CD4-positive, alpha-beta T cell (primary cell): ENCODE measurements at regions not wholly inside any gene's neighbourhood (a gene's known extent, or its start where the extent isn't known, plus 50 kb on each side); places are given as distances from the start of the nearest gene placed in this dataset.

Source experiments
- ATAC-seq: fragments of 200-7000 bp; cut with Tn5 transposase; one replicate; pipeline ENCODE4 v1.10.0; 2022; ENCODE audit warnings: mild to moderate bottlenecking; ENCODE audit not compliant: poor library complexity
- CTCF ChIA-PET: fragments of 350-600 bp; sonication (Branson Sonifier 250); formaldehyde crosslinking; loops from one replicate; lab custom pipeline; 2021; ENCODE audit warnings: antibody characterized with exemption, inconsistent platforms; lab: Charles Lee
- POLR2A ChIA-PET: fragments of 350-600 bp; sonication (Branson Sonifier 250); formaldehyde crosslinking; loops from one replicate; lab custom pipeline; 2021; ENCODE audit warnings: antibody characterized with exemption, inconsistent platforms; lab: Charles Lee
- DNase-seq, 14 experiments: peaks; one replicate each; pipeline ENCODE4 v3.0.0-alpha.2; 2013 to 2020; ENCODE audit warnings: mixed read lengths in 2 of 14
- H3K27ac ChIP-seq, 2 donors: one replicate each; pipeline versions ENCODE4 v1.5.1 to v1.7.0; 2013; ENCODE audit warnings: low read length in 2 of 2, low read depth in 1 of 2, mild to moderate bottlenecking in 1 of 2
- H3K27me3 ChIP-seq, 2 experiments: 1 replicate in 1 of 2; 2 replicates in 1 of 2; pipeline versions ENCODE4 v1.6.1 to v1.7.0; 2013; ENCODE audit warnings: low read length in 2 of 2, control low read depth in 1 of 2, mild to moderate bottlenecking in 1 of 2, moderate library complexity in 1 of 2; ENCODE audit not compliant: insufficient read depth in 2 of 2, control insufficient read depth in 1 of 2
- H3K36me3 ChIP-seq: one replicate; pipeline ENCODE4 v1.6.1; 2013; ENCODE audit warnings: low read length, control low read depth; ENCODE audit not compliant: insufficient read depth
- H3K4me1 ChIP-seq: one replicate; pipeline ENCODE4 v1.6.1; 2013; ENCODE audit warnings: low read length, control low read depth; ENCODE audit not compliant: insufficient read depth
- H3K4me3 ChIP-seq: one replicate; pipeline ENCODE4 v1.5.1; 2013; ENCODE audit warnings: mild to moderate bottlenecking, low read length, moderate library complexity
- H3K9me3 ChIP-seq, 2 experiments: 1 replicate in 1 of 2; 2 replicates in 1 of 2; pipeline versions ENCODE4 v1.6.1 to v1.7.0; 2013; ENCODE audit warnings: low read length in 2 of 2, mild to moderate bottlenecking in 2 of 2, control low read depth in 1 of 2, moderate library complexity in 1 of 2; ENCODE audit not compliant: control insufficient read depth in 1 of 2, insufficient read depth in 1 of 2
- H3K27ac Mint-ChIP-seq: one replicate; pipeline ENCODE4 v1.8.0; 2020; ENCODE audit warnings: mixed read lengths
- H3K27me3 Mint-ChIP-seq: one replicate; pipeline ENCODE4 v1.8.0; 2021; ENCODE audit warnings: mixed read lengths
- H3K36me3 Mint-ChIP-seq: one replicate; pipeline ENCODE4 v1.8.0; 2021; ENCODE audit warnings: low read depth, mixed read lengths
- H3K4me1 Mint-ChIP-seq: one replicate; pipeline ENCODE4 v1.8.0; 2021; ENCODE audit warnings: low read depth, mixed read lengths
- H3K4me3 Mint-ChIP-seq: one replicate; pipeline ENCODE4 v1.8.0; 2020; ENCODE audit warnings: mild to moderate bottlenecking, mixed read lengths
- H3K9me3 Mint-ChIP-seq: one replicate; pipeline ENCODE4 v1.8.0; 2020; ENCODE audit warnings: mixed read lengths
- intact Hi-C, 2 experiments: fragments of 100-400 bp; cut with DNase I in 1 of 2; cut with micrococcal nuclease in 1 of 2; formaldehyde crosslinking; loops; one replicate each; pipeline versions ENCODE4 v1.15.1 to v1.9.0; 2023 to 2025; cut with DNase I, micrococcal nuclease
- TF ChIP-seq, protein P1 (sequence below): fragments of 200-600 bp; IDR thresholded peaks from one replicate; pipeline ENCODE4 v1.8.0; 2022; ENCODE audit warnings: antibody characterized with exemption, mild to moderate bottlenecking

DNA sequence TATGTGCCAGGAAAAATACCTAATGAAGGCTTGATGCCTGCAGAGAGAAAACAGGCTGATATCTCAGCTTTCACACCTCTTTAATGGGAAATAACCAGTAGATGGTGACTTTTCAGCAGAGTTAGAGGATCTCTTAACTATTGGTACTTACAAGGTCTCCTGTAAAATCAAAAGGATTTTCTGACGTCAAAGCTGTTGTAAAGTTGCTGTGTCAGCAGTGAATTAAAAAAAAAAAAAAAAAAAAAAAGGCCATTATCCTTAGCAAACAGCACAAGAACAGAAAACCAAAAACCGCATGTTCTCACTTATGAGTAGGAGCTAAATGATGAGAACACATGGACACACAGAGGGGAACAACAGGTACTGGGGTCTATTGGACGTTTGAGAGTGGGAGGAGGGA lies 349.1 kb downstream of the AMY1C start:
- intact Hi-C loops = loop anchor here in 1 of 2 experiments (5.0 kb wide), 1 partner anchor 98 kb away; no protein-coding TSS in a partner anchor
- ATAC-seq = no peak

DNA sequence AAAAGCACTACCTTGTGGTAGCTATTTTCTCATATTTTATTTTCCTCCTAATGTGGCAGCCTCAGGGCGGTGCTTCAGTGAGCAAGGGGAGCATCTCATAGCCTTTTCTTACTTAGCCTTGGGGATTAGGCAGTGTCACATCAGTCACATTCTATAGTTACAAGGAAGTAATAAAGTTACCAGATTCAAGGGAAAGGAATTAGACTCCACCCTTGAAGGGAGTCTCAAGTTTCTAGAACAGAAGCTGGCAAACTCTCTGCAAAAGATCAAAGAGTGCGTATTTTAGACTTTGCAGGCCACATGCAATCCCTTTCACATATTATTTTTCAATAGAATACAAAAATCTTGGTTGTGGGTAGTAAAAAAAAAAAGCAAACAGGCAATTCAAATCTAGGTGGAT lies 350.4 kb downstream of the AMY1C start:
- Histone ChIP-seq H3K36me3 (no peaks in the 10 kb centered on the region), H3K4me1 (no peaks in the 10 kb centered on the region), H3K4me3 (no peak overlapping the region), H3K27me3 (no peaks in the 10 kb centered on the region), H3K27ac (no peak overlapping the region), H3K9me3 (peaks cover 0 to 5% of the 10 kb centered on the region in 2 experiments)
- TF ChIP-seq, protein P1, sequence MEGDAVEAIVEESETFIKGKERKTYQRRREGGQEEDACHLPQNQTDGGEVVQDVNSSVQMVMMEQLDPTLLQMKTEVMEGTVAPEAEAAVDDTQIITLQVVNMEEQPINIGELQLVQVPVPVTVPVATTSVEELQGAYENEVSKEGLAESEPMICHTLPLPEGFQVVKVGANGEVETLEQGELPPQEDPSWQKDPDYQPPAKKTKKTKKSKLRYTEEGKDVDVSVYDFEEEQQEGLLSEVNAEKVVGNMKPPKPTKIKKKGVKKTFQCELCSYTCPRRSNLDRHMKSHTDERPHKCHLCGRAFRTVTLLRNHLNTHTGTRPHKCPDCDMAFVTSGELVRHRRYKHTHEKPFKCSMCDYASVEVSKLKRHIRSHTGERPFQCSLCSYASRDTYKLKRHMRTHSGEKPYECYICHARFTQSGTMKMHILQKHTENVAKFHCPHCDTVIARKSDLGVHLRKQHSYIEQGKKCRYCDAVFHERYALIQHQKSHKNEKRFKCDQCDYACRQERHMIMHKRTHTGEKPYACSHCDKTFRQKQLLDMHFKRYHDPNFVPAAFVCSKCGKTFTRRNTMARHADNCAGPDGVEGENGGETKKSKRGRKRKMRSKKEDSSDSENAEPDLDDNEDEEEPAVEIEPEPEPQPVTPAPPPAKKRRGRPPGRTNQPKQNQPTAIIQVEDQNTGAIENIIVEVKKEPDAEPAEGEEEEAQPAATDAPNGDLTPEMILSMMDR = no peak
- H3K4me1 Mint-ChIP-seq = no peaks in the 10 kb centered on the region
- H3K36me3 Mint-ChIP-seq = no peaks in the 10 kb centered on the region
- ATAC-seq (no peak), DNase-seq (no peak)
- intact Hi-C loops = no loop called here
- no peaks in the 10 kb centered on the region for H3K9me3 Mint-ChIP-seq
- no peak overlapping the region for H3K27ac Mint-ChIP-seq
- no peak overlapping the region for H3K4me3 Mint-ChIP-seq
- ChIA-PET CTCF (no interaction called here), POLR2A (no interaction called here)
- no peaks in the 10 kb centered on the region for H3K27me3 Mint-ChIP-seq

More for the DNA sequence above, 349.1 kb downstream of the AMY1C start:
- Histone ChIP-seq H3K36me3 (no peaks in the 10 kb centered on the region), H3K4me1 (no peaks in the 10 kb centered on the region), H3K4me3 (no peak overlapping the region), H3K27ac (no peak overlapping the region), H3K9me3 (peaks cover 0 to 5% of the 10 kb centered on the region in 2 experiments), H3K27me3 (no peaks in the 10 kb centered on the region)
- no peak for DNase-seq
- no peaks in the 10 kb centered on the region for H3K27me3 Mint-ChIP-seq
- ChIA-PET POLR2A (no interaction called here), CTCF (no interaction called here)
- no peak overlapping the region for H3K27ac Mint-ChIP-seq
- no peaks in the 10 kb centered on the region for H3K9me3 Mint-ChIP-seq
- TF ChIP-seq, protein P1 = no peak
- no peaks in the 10 kb centered on the region for H3K36me3 Mint-ChIP-seq
- no peak overlapping the region for H3K4me3 Mint-ChIP-seq
- no peaks in the 10 kb centered on the region for H3K4me1 Mint-ChIP-seq

DNA sequence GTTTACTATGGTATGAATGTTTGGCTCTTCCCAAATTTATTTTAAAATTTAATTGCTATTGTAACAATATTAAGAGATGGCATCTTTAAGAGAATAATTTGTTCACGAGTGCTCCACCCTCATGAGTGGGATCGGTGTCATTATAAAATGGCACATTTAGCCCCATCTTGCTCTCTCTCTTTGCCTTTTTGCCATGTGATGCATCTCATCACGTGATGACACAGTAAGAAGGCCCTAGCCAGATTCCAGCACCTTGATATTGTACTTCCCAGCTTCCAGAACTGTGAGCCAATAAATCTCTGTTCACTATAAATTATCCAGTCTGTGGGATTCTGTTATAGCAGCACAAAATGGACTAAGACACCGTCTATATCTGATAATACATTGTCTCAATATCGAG lies 355.8 kb downstream of the AMY1C start:
- no peak for ATAC-seq
- intact Hi-C loops = no loop called here
- no peak overlapping the region for H3K4me3 ChIP-seq
- no peak overlapping the region for H3K27ac ChIP-seq
- no peaks in the 10 kb centered on the region for H3K27me3 ChIP-seq
- no peak overlapping the region for H3K4me3 Mint-ChIP-seq
- H3K9me3 Mint-ChIP-seq = peaks cover 3% of the 10 kb centered on the region
- peaks cover 0 to 5% of the 10 kb centered on the region in 2 experiments for H3K9me3 ChIP-seq
- H3K27me3 Mint-ChIP-seq = no peaks in the 10 kb centered on the region
- CTCF ChIA-PET = no interaction called here
- POLR2A ChIA-PET = no interaction called here
- H3K27ac Mint-ChIP-seq = no peak overlapping the region
- DNase-seq = no peak
- no peaks in the 10 kb centered on the region for H3K36me3 Mint-ChIP-seq
- no peaks in the 10 kb centered on the region for H3K36me3 ChIP-seq
- TF ChIP-seq, protein P1 = no peak
- no peaks in the 10 kb centered on the region for H3K4me1 Mint-ChIP-seq
- H3K4me1 ChIP-seq = no peaks in the 10 kb centered on the region
